Transverse colon (tissue), 3 donors: ENCODE measurements at regions not wholly inside any gene's neighbourhood (a gene's known extent, or its start where the extent isn't known, plus 50 kb on each side); places are given as distances from the start of the nearest gene placed in this dataset.

Experiments used
- POLR2A ChIP-seq: fragments of 450-650 bp; IDR thresholded peaks from one replicate; pipeline ENCODE4 v1.6.1; 2016; ENCODE audit warnings: antibody characterized with exemption, mild to moderate bottlenecking, moderate library complexity
- TF ChIP-seq, protein P1 (sequence below), 5 experiments: fragments of 200-600 bp in 3 of 5; fragments of 450-650 bp in 2 of 5; sonication (generic) in 3 of 5; IDR thresholded peaks; 1 replicate in 2 of 5; 2 replicates in 3 of 5; pipeline ENCODE4 v1.5.1; 2016 to 2017; ENCODE audit warnings: antibody characterized with exemption in 5 of 5, inconsistent platforms in 3 of 5, mild to moderate bottlenecking in 2 of 5, moderate library complexity in 1 of 5

DNA sequence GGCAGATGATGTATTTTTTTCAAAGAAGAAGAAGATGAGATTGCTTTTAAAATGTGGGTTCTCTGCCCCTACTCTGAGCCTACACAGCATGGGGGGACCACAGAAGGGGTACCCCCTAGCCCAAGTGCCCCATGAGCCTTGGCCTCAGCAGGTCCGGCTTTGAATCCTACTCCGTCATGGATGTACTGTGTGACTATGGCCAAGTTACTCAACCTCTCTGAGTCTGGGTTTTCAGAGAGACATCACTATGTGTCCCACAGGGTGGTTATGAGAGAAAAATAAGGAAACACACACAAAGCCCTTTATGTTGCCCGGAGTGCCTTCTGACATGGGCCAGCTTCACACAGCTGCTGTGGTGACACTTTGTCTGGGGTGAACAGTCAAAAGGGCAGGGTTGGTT lies 92.0 kb downstream of the KCTD15 start:
- TF ChIP-seq POLR2A = no peak
- TF ChIP-seq, protein P1, sequence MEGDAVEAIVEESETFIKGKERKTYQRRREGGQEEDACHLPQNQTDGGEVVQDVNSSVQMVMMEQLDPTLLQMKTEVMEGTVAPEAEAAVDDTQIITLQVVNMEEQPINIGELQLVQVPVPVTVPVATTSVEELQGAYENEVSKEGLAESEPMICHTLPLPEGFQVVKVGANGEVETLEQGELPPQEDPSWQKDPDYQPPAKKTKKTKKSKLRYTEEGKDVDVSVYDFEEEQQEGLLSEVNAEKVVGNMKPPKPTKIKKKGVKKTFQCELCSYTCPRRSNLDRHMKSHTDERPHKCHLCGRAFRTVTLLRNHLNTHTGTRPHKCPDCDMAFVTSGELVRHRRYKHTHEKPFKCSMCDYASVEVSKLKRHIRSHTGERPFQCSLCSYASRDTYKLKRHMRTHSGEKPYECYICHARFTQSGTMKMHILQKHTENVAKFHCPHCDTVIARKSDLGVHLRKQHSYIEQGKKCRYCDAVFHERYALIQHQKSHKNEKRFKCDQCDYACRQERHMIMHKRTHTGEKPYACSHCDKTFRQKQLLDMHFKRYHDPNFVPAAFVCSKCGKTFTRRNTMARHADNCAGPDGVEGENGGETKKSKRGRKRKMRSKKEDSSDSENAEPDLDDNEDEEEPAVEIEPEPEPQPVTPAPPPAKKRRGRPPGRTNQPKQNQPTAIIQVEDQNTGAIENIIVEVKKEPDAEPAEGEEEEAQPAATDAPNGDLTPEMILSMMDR (IDR thresholded peaks at IDR 0.05) = no peak
